Thoracic aorta (tissue), 2 donors: ENCODE measurements at regions not wholly inside any gene's neighbourhood (a gene's known extent, or its start where the extent isn't known, plus 50 kb on each side); places are given as distances from the start of the nearest gene placed in this dataset.

Experiments
- ATAC-seq: fragments of 150-250 bp; one replicate; pipeline ENCODE4 v1.8.0; 2017; ENCODE audit warnings: low read depth; ENCODE audit not compliant: insufficient number of reproducible peaks, low FRiP score
- DNase-seq: peaks from one replicate; pipeline ENCODE4 v3.0.0-alpha.2; 2020; ENCODE audit warnings: low spot score
- H3K27ac ChIP-seq, 2 donors: fragments of 200-600 bp; sonication (generic); 1 replicate in 1 of 2; 2 replicates in 1 of 2; pipeline ENCODE4 v1.5.1; 2016; ENCODE audit warnings: mild to moderate bottlenecking in 2 of 2, moderate library complexity in 2 of 2
- H3K27me3 ChIP-seq: fragments of 200-600 bp; sonication (generic); replicated peaks from 2 replicates; pipeline ENCODE4 v1.6.0; 2016; ENCODE audit warnings: mild to moderate bottlenecking; ENCODE audit not compliant: insufficient read depth
- H3K36me3 ChIP-seq: fragments of 200-600 bp; sonication (generic); one replicate; pipeline ENCODE4 v1.5.1; 2016
- H3K4me1 ChIP-seq, 2 donors: fragments of 200-600 bp; sonication (generic); 1 replicate in 1 of 2; 2 replicates in 1 of 2; pipeline versions ENCODE4 v1.5.1 to v1.6.0; 2016; ENCODE audit warnings: low read depth in 2 of 2, mild to moderate bottlenecking in 1 of 2; ENCODE audit not compliant: control insufficient read depth in 1 of 2
- H3K4me3 ChIP-seq: fragments of 200-600 bp; sonication (generic); 2 replicates; pipeline ENCODE4 v1.5.1; 2016; ENCODE audit warnings: mild to moderate bottlenecking
- H3K9me3 ChIP-seq: fragments of 200-600 bp; sonication (generic); 2 replicates; pipeline ENCODE4 v1.5.1; 2016
- TF ChIP-seq, protein P1 (sequence below): fragments of 200-600 bp; sonication (generic); IDR thresholded peaks from one replicate; pipeline ENCODE4 v1.5.1; 2019; ENCODE audit warnings: antibody characterized with exemption

DNA sequence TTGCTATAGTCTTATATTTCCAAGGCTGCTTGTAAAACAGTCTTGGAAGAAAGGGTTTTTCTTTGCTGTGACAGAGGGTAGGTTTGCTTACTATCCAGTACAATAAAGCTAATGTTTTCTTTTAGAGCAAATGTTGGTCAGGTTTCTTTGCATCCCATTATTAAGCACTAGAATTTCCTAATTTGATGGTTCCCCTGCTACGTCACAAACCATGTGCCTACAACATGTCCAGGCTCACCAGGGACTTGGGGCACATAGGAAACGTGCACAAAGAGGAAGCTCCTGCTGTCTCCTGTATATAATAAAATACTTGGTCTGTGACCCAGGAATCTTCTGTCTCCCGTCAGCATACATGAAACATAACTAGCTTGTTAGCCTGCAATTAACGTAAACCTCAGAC lies 486.3 kb upstream of the LRFN5 start:
- no peaks in the 10 kb centered on the region for H3K9me3 ChIP-seq
- H3K27me3 ChIP-seq, result no peaks in the 10 kb centered on the region
- H3K36me3 ChIP-seq, result no peaks in the 10 kb centered on the region
- H3K4me3 ChIP-seq, result no peak overlapping the region
- no peaks in the 10 kb centered on the region for H3K4me1 ChIP-seq
- no peak overlapping the region for H3K27ac ChIP-seq
- no peak for DNase-seq
- ATAC-seq, result no peak
- TF ChIP-seq, protein P1, sequence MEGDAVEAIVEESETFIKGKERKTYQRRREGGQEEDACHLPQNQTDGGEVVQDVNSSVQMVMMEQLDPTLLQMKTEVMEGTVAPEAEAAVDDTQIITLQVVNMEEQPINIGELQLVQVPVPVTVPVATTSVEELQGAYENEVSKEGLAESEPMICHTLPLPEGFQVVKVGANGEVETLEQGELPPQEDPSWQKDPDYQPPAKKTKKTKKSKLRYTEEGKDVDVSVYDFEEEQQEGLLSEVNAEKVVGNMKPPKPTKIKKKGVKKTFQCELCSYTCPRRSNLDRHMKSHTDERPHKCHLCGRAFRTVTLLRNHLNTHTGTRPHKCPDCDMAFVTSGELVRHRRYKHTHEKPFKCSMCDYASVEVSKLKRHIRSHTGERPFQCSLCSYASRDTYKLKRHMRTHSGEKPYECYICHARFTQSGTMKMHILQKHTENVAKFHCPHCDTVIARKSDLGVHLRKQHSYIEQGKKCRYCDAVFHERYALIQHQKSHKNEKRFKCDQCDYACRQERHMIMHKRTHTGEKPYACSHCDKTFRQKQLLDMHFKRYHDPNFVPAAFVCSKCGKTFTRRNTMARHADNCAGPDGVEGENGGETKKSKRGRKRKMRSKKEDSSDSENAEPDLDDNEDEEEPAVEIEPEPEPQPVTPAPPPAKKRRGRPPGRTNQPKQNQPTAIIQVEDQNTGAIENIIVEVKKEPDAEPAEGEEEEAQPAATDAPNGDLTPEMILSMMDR, result no peak

DNA sequence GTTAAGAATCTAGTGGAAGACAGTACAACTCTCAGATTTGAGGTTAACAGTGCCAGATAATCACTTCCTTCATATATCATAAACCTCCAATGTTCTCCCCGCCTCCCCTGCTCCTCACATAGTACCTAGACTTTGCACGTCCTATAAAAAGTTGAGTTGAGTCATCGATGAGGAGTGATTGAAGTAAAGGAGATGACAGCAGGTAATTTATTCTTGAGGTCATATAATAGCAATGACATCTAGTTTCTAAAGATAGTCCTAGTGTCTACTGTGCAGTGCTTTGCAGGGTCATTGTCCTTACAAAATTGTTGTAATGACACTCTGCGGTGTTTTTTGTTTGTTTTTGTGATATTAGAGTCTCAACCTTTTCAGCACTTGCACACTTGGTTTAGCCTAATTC lies 510.5 kb upstream of the LRFN5 start:
- no peaks in the 10 kb centered on the region for H3K4me1 ChIP-seq
- no peak overlapping the region for H3K4me3 ChIP-seq
- ATAC-seq, result no peak
- DNase-seq, result no peak
- no peaks in the 10 kb centered on the region for H3K9me3 ChIP-seq
- TF ChIP-seq, protein P1, result no peak
- H3K36me3 ChIP-seq, result no peaks in the 10 kb centered on the region
- H3K27ac ChIP-seq, result no peak overlapping the region
- H3K27me3 ChIP-seq, result no peaks in the 10 kb centered on the region

DNA sequence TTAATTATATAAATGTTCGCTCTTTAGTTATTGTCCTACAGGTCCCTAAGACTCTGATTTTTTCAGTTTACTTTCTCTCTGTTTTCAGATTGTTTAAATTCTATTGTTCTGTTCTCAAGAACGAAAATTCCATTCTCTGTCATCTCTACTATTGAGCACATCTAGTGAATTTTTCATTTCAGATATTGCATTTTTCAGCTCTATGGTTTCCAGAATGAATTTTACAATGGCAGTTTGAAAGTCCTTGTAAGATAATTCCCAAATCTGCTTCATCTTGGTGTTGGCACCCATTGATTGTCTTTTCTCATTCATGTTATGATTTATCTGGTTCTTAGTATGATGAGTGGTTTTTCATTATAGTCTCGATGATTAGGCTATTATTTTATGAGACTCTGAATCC lies 519.6 kb upstream of the LRFN5 start:
- DNase-seq (no peak), ATAC-seq (no peak)
- Histone ChIP-seq H3K27ac (no peak overlapping the region), H3K4me3 (no peak overlapping the region), H3K36me3 (no peaks in the 10 kb centered on the region), H3K9me3 (no peaks in the 10 kb centered on the region), H3K27me3 (no peaks in the 10 kb centered on the region), H3K4me1 (no peaks in the 10 kb centered on the region)
- TF ChIP-seq, protein P1, result no peak

DNA sequence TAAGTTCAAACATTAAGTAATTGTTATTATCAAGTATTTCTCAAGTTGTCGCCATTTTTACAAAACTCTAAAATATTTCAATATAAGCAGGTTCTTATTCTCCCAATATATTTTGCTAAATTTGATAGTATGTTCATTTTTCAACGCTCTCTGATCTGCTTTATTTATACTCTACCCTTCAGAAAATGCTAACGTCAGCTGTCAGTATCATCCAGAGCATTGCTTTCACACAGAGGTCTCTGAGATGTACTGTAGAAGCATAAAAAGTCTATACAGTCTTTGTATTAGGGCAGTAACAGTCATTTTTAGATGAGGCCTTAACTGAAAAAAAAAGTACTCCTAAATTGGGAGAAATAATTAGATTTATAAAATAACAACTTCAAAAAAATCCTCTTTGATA lies 533.1 kb upstream of the LRFN5 start:
- ATAC-seq (no peak), DNase-seq (no peak)
- TF ChIP-seq, protein P1, result no peak
- Histone ChIP-seq H3K36me3 (no peaks in the 10 kb centered on the region), H3K9me3 (no peaks in the 10 kb centered on the region), H3K4me3 (no peak overlapping the region), H3K4me1 (no peaks in the 10 kb centered on the region), H3K27me3 (no peaks in the 10 kb centered on the region), H3K27ac (no peak overlapping the region)

DNA sequence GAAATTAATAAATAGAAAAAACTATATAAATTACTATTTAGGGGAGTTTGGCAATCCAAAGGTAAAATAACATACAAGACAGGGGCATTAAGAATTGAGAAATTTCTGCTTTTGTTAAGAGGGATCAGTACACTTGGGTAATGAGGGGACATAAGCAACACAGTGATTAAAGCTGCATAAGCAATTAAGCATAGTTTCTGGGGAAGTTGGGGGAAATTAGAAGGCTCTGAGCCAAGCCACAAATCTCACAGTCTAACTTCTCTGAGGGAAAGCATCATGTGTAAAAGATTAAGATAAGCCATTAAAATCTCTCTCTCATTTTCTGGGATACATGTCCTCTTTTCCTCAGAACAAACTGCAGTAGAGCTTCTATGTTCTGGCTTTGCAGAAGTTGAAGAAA lies 533.9 kb upstream of the LRFN5 start:
- TF ChIP-seq, protein P1, result no peak
- no peaks in the 10 kb centered on the region for H3K27me3 ChIP-seq
- no peaks in the 10 kb centered on the region for H3K36me3 ChIP-seq
- no peak for DNase-seq
- no peaks in the 10 kb centered on the region for H3K9me3 ChIP-seq
- H3K27ac ChIP-seq, result no peak overlapping the region
- H3K4me3 ChIP-seq, result no peak overlapping the region
- no peaks in the 10 kb centered on the region for H3K4me1 ChIP-seq
- ATAC-seq, result no peak
